G401 (cell line): ENCODE measurements at regions not wholly inside any gene's neighbourhood (a gene's known extent, or its start where the extent isn't known, plus 50 kb on each side); places are given as distances from the start of the nearest gene placed in this dataset.

Experiments used
- DNase-seq: peaks from one replicate; pipeline ENCODE4 v3.0.0-alpha.2; 2015; ENCODE audit warnings: low spot score
- in situ Hi-C: cut with HindIII; loops from 2 replicates; pipeline ENCODE4 v1.10.0; 2016; ENCODE audit warnings: low sequenced_read_pairs, mixed read lengths

- DNase-seq, result no peak
- in situ Hi-C loops, result no loop called here
Measured at GRCh38 chr6:6704103-6705060, 115.9 kb downstream of the LY86 start.

- in situ Hi-C loops, result no loop called here
Measured at GRCh38 chr6:6705061-6705425, 116.5 kb downstream of the LY86 start.

GRCh38 chr6:6705915-6706675, 117.6 kb downstream of the LY86 start:
- DNase-seq, result no peak
- in situ Hi-C loops, result no loop called here

More at GRCh38 chr6:6705061-6705425, 116.5 kb downstream of the LY86 start:
- DNase-seq, result no peak

- no peak for DNase-seq
- in situ Hi-C loops, result no loop called here
Measured at GRCh38 chr6:6707143-6707542, 118.6 kb downstream of the LY86 start.

GRCh38 chr6:6709106-6709505, 120.6 kb downstream of the LY86 start:
- in situ Hi-C loops, result no loop called here
- no peak for DNase-seq

- in situ Hi-C loops, result no loop called here
- DNase-seq, result no peak
Measured at GRCh38 chr6:6711031-6711785, 122.7 kb downstream of the LY86 start.

GRCh38 chr6:6711832-6712448, 123.4 kb downstream of the LY86 start:
- DNase-seq, result no peak
- in situ Hi-C loops, result no loop called here

GRCh38 chr6:6712449-6713403, 124.2 kb downstream of the LY86 start:
- in situ Hi-C loops, result no loop called here
- no peak for DNase-seq

- DNase-seq, result no peak
- in situ Hi-C loops, result no loop called here
Measured at GRCh38 chr6:6713657-6714056, 125.1 kb downstream of the LY86 start.

- no peak for DNase-seq
- in situ Hi-C loops, result no loop called here
Measured at GRCh38 chr6:6714118-6714897, 125.8 kb downstream of the LY86 start.

GRCh38 chr6:6714953-6715352, 126.4 kb downstream of the LY86 start:
- in situ Hi-C loops, result no loop called here
- no peak for DNase-seq

- in situ Hi-C loops, result no loop called here
Measured at GRCh38 chr6:6715465-6715864, 126.9 kb downstream of the LY86 start.

GRCh38 chr6:6716998-6717763, 128.7 kb downstream of the LY86 start:
- in situ Hi-C loops, result no loop called here
- no peak for DNase-seq

More at GRCh38 chr6:6715465-6715864, 126.9 kb downstream of the LY86 start:
- DNase-seq, result no peak

GRCh38 chr6:6717953-6718352, 129.4 kb downstream of the LY86 start:
- no peak for DNase-seq
- in situ Hi-C loops, result no loop called here

GRCh38 chr6:6721606-6722005, 133.1 kb downstream of the LY86 start:
- no peak for DNase-seq
- in situ Hi-C loops, result no loop called here

- no peak for DNase-seq
- in situ Hi-C loops, result no loop called here
Measured at GRCh38 chr6:6722195-6722594, 133.7 kb downstream of the LY86 start.

- DNase-seq, result no peak
- in situ Hi-C loops, result no loop called here
Measured at GRCh38 chr6:6723361-6723760, 134.8 kb downstream of the LY86 start.
